H1 (cell line): ENCODE measurements at regions not wholly inside any gene's neighbourhood (a gene's known extent, or its start where the extent isn't known, plus 50 kb on each side); places are given as distances from the start of the nearest gene placed in this dataset.

Experiments used
- CTCF ChIA-PET: fragments of 300-600 bp; sonication (Branson Sonifier 250); formaldehyde crosslinking; loops from one replicate; lab custom pipeline; 2021; ENCODE audit not compliant: partially characterized antibody; lab: Charles Lee
- POLR2A ChIA-PET: fragments of 300-600 bp; sonication (Branson Sonifier 250); formaldehyde crosslinking; loops from one replicate; lab custom pipeline; 2021; ENCODE audit warnings: inconsistent platforms; ENCODE audit not compliant: partially characterized antibody; lab: Charles Lee
- DNase-seq, 2 experiments: peaks; one replicate each; pipeline versions ENCODE4 v3.0.0 to v3.0.0-alpha.2; 2010 to 2022; ENCODE audit warnings: low spot score in 2 of 2, low read depth in 1 of 2, mixed read lengths in 1 of 2
- FAIRE-seq: peaks from 2 replicates; lab custom pipeline; 2011; peaks lifted over from hg19 to GRCh38; lab: Jason Lieb, UNC
- H2AFZ ChIP-seq: 2 replicates; pipeline ENCODE4 v1.8.1; 2012; ENCODE audit warnings: low read length, inconsistent platforms
- H2AK5ac ChIP-seq: 2 replicates; pipeline ENCODE4 v1.6.1; 2013; ENCODE audit warnings: low read depth, low read length
- H2BK120ac ChIP-seq: replicated peaks from 2 replicates; pipeline ENCODE3; 2013; ENCODE audit warnings: low read depth, low read length, inconsistent platforms
- H2BK12ac ChIP-seq: 2 replicates; pipeline ENCODE4 v1.6.1; 2013; ENCODE audit warnings: low read depth, low read length
- H2BK15ac ChIP-seq: 2 replicates; pipeline ENCODE4 v1.6.1; 2013; ENCODE audit warnings: low read length
- H2BK20ac ChIP-seq: 2 replicates; pipeline ENCODE4 v1.6.1; 2013; ENCODE audit warnings: low read length
- H2BK5ac ChIP-seq: 2 replicates; pipeline ENCODE4 v1.6.1; 2013; ENCODE audit warnings: low read depth, low read length
- H3K14ac ChIP-seq: 2 replicates; pipeline ENCODE4 v1.6.1; 2013; ENCODE audit warnings: inconsistent platforms; ENCODE audit not compliant: insufficient read length
- H3K18ac ChIP-seq: 2 replicates; pipeline ENCODE4 v1.6.1; 2013; ENCODE audit warnings: low read length; ENCODE audit errors: extremely low read depth
- H3K23ac ChIP-seq: 2 replicates; pipeline ENCODE4 v1.6.1; 2013; ENCODE audit warnings: inconsistent platforms; ENCODE audit not compliant: insufficient read length
- H3K23me2 ChIP-seq: 2 replicates; pipeline ENCODE4 v1.6.1; 2013; ENCODE audit warnings: low read depth, low read length
- H3K27ac ChIP-seq: 2 replicates; pipeline ENCODE4 v1.6.1; 2011; ENCODE audit warnings: low read depth, low read length, inconsistent platforms
- H3K27me3 ChIP-seq, 4 experiments: replicated peaks in 1 of 4; 1 replicate in 1 of 4; 2 replicates in 3 of 4; pipeline versions ENCODE4 v1.6.1 to v1.8.1; 2011 to 2013; ENCODE audit warnings: low read length in 3 of 4, mild to moderate bottlenecking in 3 of 4, inconsistent platforms in 2 of 4, mixed read lengths in 2 of 4, moderate library complexity in 1 of 4; ENCODE audit not compliant: control insufficient read depth in 3 of 4, insufficient read depth in 3 of 4; ENCODE audit errors: extremely low read depth in 1 of 4
- H3K36me3 ChIP-seq, 4 experiments: 2 replicates each; pipeline versions ENCODE4 v1.6.1 to v1.8.1; 2011 to 2013; ENCODE audit warnings: mild to moderate bottlenecking in 4 of 4, low read length in 3 of 4, moderate library complexity in 2 of 4, control low read depth in 1 of 4, inconsistent platforms in 1 of 4; ENCODE audit not compliant: insufficient read depth in 4 of 4, control insufficient read depth in 2 of 4
- H3K4ac ChIP-seq: replicated peaks from 2 replicates; pipeline ENCODE3; 2013; ENCODE audit warnings: low read length, low read depth, mixed read lengths, inconsistent platforms; ENCODE audit not compliant: insufficient read length
- H3K4me1 ChIP-seq, 4 experiments: replicated peaks in 1 of 4; 1 replicate in 1 of 4; 2 replicates in 3 of 4; pipeline versions ENCODE4 v1.6.1 to v1.8.1; 2011 to 2013; ENCODE audit warnings: low read length in 3 of 4, inconsistent platforms in 2 of 4, mixed read lengths in 1 of 4; ENCODE audit not compliant: insufficient read depth in 4 of 4, control insufficient read depth in 3 of 4
- H3K4me2 ChIP-seq, 2 experiments: 2 replicates each; pipeline versions ENCODE4 v1.6.1 to v1.8.1; 2011 to 2013; ENCODE audit warnings: low read depth in 2 of 2, low read length in 2 of 2, control low read depth in 1 of 2, inconsistent platforms in 1 of 2, mild to moderate bottlenecking in 1 of 2; ENCODE audit not compliant: insufficient read depth in 1 of 2
- H3K4me3 ChIP-seq, 4 experiments: fragments of 200-600, 300-600 bp in 1 of 4; sonication (generic), shearing (Covaris generic), sonication (Bioruptor Twin) in 1 of 4; 2 replicates each; pipeline versions ENCODE4 v1.5.1 to v1.8.1; 2011 to 2016; ENCODE audit warnings: low read length in 4 of 4, low read depth in 3 of 4, control low read depth in 2 of 4, inconsistent platforms in 2 of 4, mild to moderate bottlenecking in 2 of 4, mixed read lengths in 1 of 4, moderate library complexity in 1 of 4; ENCODE audit not compliant: insufficient read depth in 2 of 4; ENCODE audit errors: extremely low read depth in 1 of 4
- H3K56ac ChIP-seq: replicated peaks from 2 replicates; pipeline ENCODE3; 2013; ENCODE audit warnings: low read depth, mild to moderate bottlenecking, mixed read lengths, low read length, inconsistent platforms; ENCODE audit not compliant: insufficient read length
- H3K79me1 ChIP-seq: 2 replicates; pipeline ENCODE4 v1.6.1; 2013; ENCODE audit warnings: low read depth, low read length, control low read depth
- H3K79me2 ChIP-seq, 2 experiments: 2 replicates each; pipeline versions ENCODE4 v1.6.1 to v1.8.1; 2012 to 2013; ENCODE audit warnings: low read length in 2 of 2, mild to moderate bottlenecking in 2 of 2, inconsistent platforms in 1 of 2; ENCODE audit not compliant: insufficient read depth in 2 of 2, control insufficient read depth in 1 of 2
- H3K9ac ChIP-seq, 4 experiments: replicated peaks in 1 of 4; 1 replicate in 1 of 4; 2 replicates in 3 of 4; pipeline versions ENCODE4 v1.6.1 to v1.8.1; 2011 to 2013; ENCODE audit warnings: low read depth in 3 of 4, low read length in 3 of 4, control low read depth in 2 of 4, mild to moderate bottlenecking in 2 of 4, moderate library complexity in 2 of 4, inconsistent platforms in 1 of 4; ENCODE audit errors: extremely low read depth in 1 of 4
- H3K9me3 ChIP-seq, 2 experiments: 2 replicates each; pipeline versions ENCODE4 v1.6.1 to v1.8.1; 2012 to 2013; ENCODE audit warnings: mild to moderate bottlenecking in 2 of 2, moderate library complexity in 2 of 2, control low read depth in 1 of 2, inconsistent platforms in 1 of 2, low read depth in 1 of 2, low read length in 1 of 2, mixed read lengths in 1 of 2; ENCODE audit not compliant: insufficient read depth in 2 of 2
- H4K20me1 ChIP-seq, 2 experiments: replicated peaks in 1 of 2; 2 replicates each; pipeline versions ENCODE3 to v1.8.1; 2011 to 2013; ENCODE audit warnings: inconsistent platforms in 2 of 2, low read length in 2 of 2, mild to moderate bottlenecking in 1 of 2; ENCODE audit not compliant: insufficient read depth in 2 of 2, control insufficient read depth in 1 of 2
- H4K5ac ChIP-seq: 2 replicates; pipeline ENCODE4 v1.6.1; 2013; ENCODE audit warnings: low read length, low read depth, mixed read lengths, inconsistent platforms; ENCODE audit not compliant: insufficient read length
- H4K8ac ChIP-seq: 2 replicates; pipeline ENCODE4 v1.8.0; 2013; ENCODE audit warnings: mild to moderate bottlenecking, moderate library complexity, low read length, inconsistent platforms; ENCODE audit not compliant: insufficient read depth; ENCODE audit errors: extremely low read depth
- H4K91ac ChIP-seq: replicated peaks from 2 replicates; pipeline ENCODE3; 2013; ENCODE audit warnings: low read length, mixed read lengths, inconsistent platforms; ENCODE audit not compliant: insufficient read length
- ASH2L ChIP-seq: fragments of 200-600, 300-600 bp; sonication (generic); IDR thresholded peaks from one replicate; pipeline ENCODE4 v1.7.1; 2017; ENCODE audit warnings: low read length
- CBX8 ChIP-seq: fragments of 300-800, 300-1000 bp; sonication (generic); IDR thresholded peaks from 2 replicates; pipeline ENCODE4 v1.7.1; 2016; ENCODE audit warnings: low read depth, low read length, borderline replicate concordance
- EGR1 ChIP-seq: IDR thresholded peaks from 2 replicates; pipeline ENCODE4 v1.6.1; 2011; ENCODE audit warnings: low read depth, low read length, borderline replicate concordance
- GABPA ChIP-seq: IDR thresholded peaks from 2 replicates; pipeline ENCODE4 v1.6.1; 2011; ENCODE audit warnings: mild to moderate bottlenecking, low read length, moderate library complexity, borderline replicate concordance; ENCODE audit not compliant: insufficient read depth
- SIRT6 ChIP-seq: IDR thresholded peaks from one replicate; pipeline ENCODE4 v1.7.1; 2012; ENCODE audit warnings: low read length, inconsistent platforms
- SP1 ChIP-seq: IDR thresholded peaks from 2 replicates; pipeline ENCODE4 v1.6.1; 2011; ENCODE audit warnings: low read depth, low read length
- SP2 ChIP-seq: IDR thresholded peaks from 2 replicates; pipeline ENCODE4 v1.6.1; 2012; ENCODE audit warnings: mild to moderate bottlenecking, low read length, inconsistent platforms
- WGBS, 2 experiments: shearing (Covaris generic) in 1 of 2; methylation state at CpG; one replicate each; pipeline versions ENCODE4 v1.1.6 to v1.1.7; 2013 to 2015; ENCODE audit warnings: low lambda C conversion rate in 2 of 2, mixed read lengths in 2 of 2, inconsistent platforms in 1 of 2, low coverage in 1 of 2, missing lambda C conversion rate in 1 of 2; ENCODE audit not compliant: insufficient replicate concordance in 2 of 2, insufficient coverage in 1 of 2, insufficient read length in 1 of 2; ENCODE audit errors: extremely low coverage in 1 of 2, missing lambda C conversion rate in 1 of 2; 5-methylcytosine and 5-hydroxymethylcytosine counted together
- TF ChIP-seq, protein P1 (sequence below), 3 experiments: IDR thresholded peaks; 1 replicate in 2 of 3; 2 replicates in 1 of 3; pipeline versions ENCODE4 v1.5.1 to v1.6.1; 2011; ENCODE audit warnings: low read length in 3 of 3, mild to moderate bottlenecking in 3 of 3, inconsistent platforms in 2 of 3, low read depth in 1 of 3, moderate library complexity in 1 of 3; ENCODE audit not compliant: insufficient read depth in 1 of 3; ENCODE audit errors: control extremely low read depth in 1 of 3
- TF ChIP-seq, protein P2 (sequence below): IDR thresholded peaks from 2 replicates; pipeline ENCODE4 v1.6.1; 2012; ENCODE audit warnings: inconsistent platforms
- TF ChIP-seq, protein P3 (sequence below): IDR thresholded peaks from 2 replicates; pipeline ENCODE4 v1.6.1; 2012; ENCODE audit warnings: low read length, inconsistent platforms

DNA sequence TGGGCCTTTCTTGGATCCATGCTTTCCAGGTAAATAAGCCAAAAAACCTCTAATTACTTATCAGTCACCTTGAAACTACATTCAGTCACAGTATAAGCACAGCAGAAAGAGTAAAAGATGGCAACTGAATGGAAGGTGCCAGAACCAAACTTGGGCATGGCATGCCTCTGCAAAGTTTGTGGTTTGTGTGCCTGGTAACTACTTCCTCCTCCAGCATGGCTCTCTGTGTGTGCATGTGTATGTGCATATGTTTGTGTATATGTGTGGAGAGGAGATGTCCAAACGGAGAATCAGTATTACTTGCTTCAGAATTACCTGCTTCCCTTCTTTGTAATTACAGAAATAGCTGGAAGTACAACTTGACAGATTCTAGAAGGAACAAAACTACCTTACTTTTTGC lies 67.5 kb downstream of the AGTR2 start:
- no peak overlapping the region for H2BK15ac ChIP-seq
- H4K20me1 ChIP-seq = no peaks in the 10 kb centered on the region
- no peaks in the 10 kb centered on the region for H3K4me1 ChIP-seq
- no peak overlapping the region for H2AK5ac ChIP-seq
- H3K4ac ChIP-seq = no peak overlapping the region
- H3K14ac ChIP-seq = no peak overlapping the region
- CTCF ChIA-PET = no interaction called here
- H4K8ac ChIP-seq = no peak overlapping the region
- no peaks in the 10 kb centered on the region for H3K36me3 ChIP-seq
- H3K9ac ChIP-seq = no peak overlapping the region
- no peak overlapping the region for H2BK120ac ChIP-seq
- no peak overlapping the region for H2BK12ac ChIP-seq
- H3K79me2 ChIP-seq = no peaks in the 10 kb centered on the region
- no peaks in the 10 kb centered on the region for H3K79me1 ChIP-seq
- no peak overlapping the region for H3K4me2 ChIP-seq
- no peaks in the 10 kb centered on the region for H3K27me3 ChIP-seq
- H3K23me2 ChIP-seq = no peaks in the 10 kb centered on the region
- no peak for DNase-seq
- POLR2A ChIA-PET = no interaction called here
- H4K5ac ChIP-seq = no peak overlapping the region
- no peak overlapping the region for H3K56ac ChIP-seq
- WGBS, 2 experiments = 67% methylated on average over 1 of the region's 1 CpG; no CpG with 5 or more reads in 1 of the 2 experiments
- FAIRE-seq = no peak
- H3K27ac ChIP-seq = no peak overlapping the region
- peaks cover 0 to 3% of the 10 kb centered on the region in 2 experiments; a peak in 1 of 4 replicates for H3K9me3 ChIP-seq
- H3K4me3 ChIP-seq = no peak overlapping the region
- no peak overlapping the region for H4K91ac ChIP-seq
- H2BK5ac ChIP-seq = no peak overlapping the region
- no peak overlapping the region for H3K18ac ChIP-seq
- no peak overlapping the region for H2BK20ac ChIP-seq
- H2AFZ ChIP-seq = no peak overlapping the region
- H3K23ac ChIP-seq = no peak overlapping the region
- TF ChIP-seq GABPA (no peak), ASH2L (no peak), CBX8 (no peak), EGR1 (no peak), SP1 (no peak), SP2 (no peak), SIRT6 (no peak)
- TF ChIP-seq, protein P1, sequence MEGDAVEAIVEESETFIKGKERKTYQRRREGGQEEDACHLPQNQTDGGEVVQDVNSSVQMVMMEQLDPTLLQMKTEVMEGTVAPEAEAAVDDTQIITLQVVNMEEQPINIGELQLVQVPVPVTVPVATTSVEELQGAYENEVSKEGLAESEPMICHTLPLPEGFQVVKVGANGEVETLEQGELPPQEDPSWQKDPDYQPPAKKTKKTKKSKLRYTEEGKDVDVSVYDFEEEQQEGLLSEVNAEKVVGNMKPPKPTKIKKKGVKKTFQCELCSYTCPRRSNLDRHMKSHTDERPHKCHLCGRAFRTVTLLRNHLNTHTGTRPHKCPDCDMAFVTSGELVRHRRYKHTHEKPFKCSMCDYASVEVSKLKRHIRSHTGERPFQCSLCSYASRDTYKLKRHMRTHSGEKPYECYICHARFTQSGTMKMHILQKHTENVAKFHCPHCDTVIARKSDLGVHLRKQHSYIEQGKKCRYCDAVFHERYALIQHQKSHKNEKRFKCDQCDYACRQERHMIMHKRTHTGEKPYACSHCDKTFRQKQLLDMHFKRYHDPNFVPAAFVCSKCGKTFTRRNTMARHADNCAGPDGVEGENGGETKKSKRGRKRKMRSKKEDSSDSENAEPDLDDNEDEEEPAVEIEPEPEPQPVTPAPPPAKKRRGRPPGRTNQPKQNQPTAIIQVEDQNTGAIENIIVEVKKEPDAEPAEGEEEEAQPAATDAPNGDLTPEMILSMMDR (IDR thresholded peaks at IDR 0.05; ENCODE audit: control extremely low read depth in 1 of 3, insufficient read depth in 1 of 3, low read depth in 1 of 3, low read length in 3 of 3) = no peak
- TF ChIP-seq, protein P2, sequence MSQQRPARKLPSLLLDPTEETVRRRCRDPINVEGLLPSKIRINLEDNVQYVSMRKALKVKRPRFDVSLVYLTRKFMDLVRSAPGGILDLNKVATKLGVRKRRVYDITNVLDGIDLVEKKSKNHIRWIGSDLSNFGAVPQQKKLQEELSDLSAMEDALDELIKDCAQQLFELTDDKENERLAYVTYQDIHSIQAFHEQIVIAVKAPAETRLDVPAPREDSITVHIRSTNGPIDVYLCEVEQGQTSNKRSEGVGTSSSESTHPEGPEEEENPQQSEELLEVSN = no peak
- TF ChIP-seq, protein P3, sequence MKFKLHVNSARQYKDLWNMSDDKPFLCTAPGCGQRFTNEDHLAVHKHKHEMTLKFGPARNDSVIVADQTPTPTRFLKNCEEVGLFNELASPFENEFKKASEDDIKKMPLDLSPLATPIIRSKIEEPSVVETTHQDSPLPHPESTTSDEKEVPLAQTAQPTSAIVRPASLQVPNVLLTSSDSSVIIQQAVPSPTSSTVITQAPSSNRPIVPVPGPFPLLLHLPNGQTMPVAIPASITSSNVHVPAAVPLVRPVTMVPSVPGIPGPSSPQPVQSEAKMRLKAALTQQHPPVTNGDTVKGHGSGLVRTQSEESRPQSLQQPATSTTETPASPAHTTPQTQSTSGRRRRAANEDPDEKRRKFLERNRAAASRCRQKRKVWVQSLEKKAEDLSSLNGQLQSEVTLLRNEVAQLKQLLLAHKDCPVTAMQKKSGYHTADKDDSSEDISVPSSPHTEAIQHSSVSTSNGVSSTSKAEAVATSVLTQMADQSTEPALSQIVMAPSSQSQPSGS = no peak
